T-helper 1 cell treated with Interleukin-12 subunit alpha and Interleukin-12 subunit beta and Interleukin-4 antibody, amounts not matched to agents 30 ng/mL and 1 ng/mL, for 36 hours (primary cell): ENCODE measurements at regions not wholly inside any gene's neighbourhood (a gene's known extent, or its start where the extent isn't known, plus 50 kb on each side); places are given as distances from the start of the nearest gene placed in this dataset.

ENCODE experiments used
- intact Hi-C: fragments of 100-400 bp; cut with micrococcal nuclease; formaldehyde crosslinking; loops from one replicate; pipeline ENCODE4 v1.15.1; 2024

- intact Hi-C loops, result no loop called here
Measured at GRCh38 chr7:18405726-18406125, 89.8 kb upstream of the HDAC9 start.

GRCh38 chr7:18407385-18407784, 88.2 kb upstream of the HDAC9 start:
- intact Hi-C loops, result no loop called here

GRCh38 chr7:18408461-18408860, 87.1 kb upstream of the HDAC9 start:
- intact Hi-C loops, result no loop called here

GRCh38 chr7:18408868-18409267, 86.7 kb upstream of the HDAC9 start:
- intact Hi-C loops, result no loop called here

- intact Hi-C loops, result no loop called here
Measured at GRCh38 chr7:18413447-18413846, 82.1 kb upstream of the HDAC9 start.

GRCh38 chr7:18414885-18415284, 80.7 kb upstream of the HDAC9 start:
- intact Hi-C loops, result no loop called here

GRCh38 chr7:18416988-18417387, 78.6 kb upstream of the HDAC9 start:
- intact Hi-C loops, result no loop called here

GRCh38 chr7:18419456-18419855, 76.1 kb upstream of the HDAC9 start:
- intact Hi-C loops, result no loop called here

- intact Hi-C loops, result no loop called here
Measured at GRCh38 chr7:18420108-18420507, 75.4 kb upstream of the HDAC9 start.

GRCh38 chr7:18420748-18421147, 74.8 kb upstream of the HDAC9 start:
- intact Hi-C loops, result no loop called here

GRCh38 chr7:18421297-18422002, 74.1 kb upstream of the HDAC9 start:
- intact Hi-C loops, result no loop called here

- intact Hi-C loops, result no loop called here
Measured at GRCh38 chr7:18425227-18425626, 70.3 kb upstream of the HDAC9 start.

- intact Hi-C loops, result no loop called here
Measured at GRCh38 chr7:18425838-18426445, 69.6 kb upstream of the HDAC9 start.

- intact Hi-C loops, result no loop called here
Measured at GRCh38 chr7:18426564-18427226, 68.9 kb upstream of the HDAC9 start.

- intact Hi-C loops, result no loop called here
Measured at GRCh38 chr7:18429547-18429946, 66.0 kb upstream of the HDAC9 start.

GRCh38 chr7:18430810-18431209, 64.7 kb upstream of the HDAC9 start:
- intact Hi-C loops, result loop anchor here (5.0 kb wide), 1 partner anchor 1764 kb away; no protein-coding TSS in a partner anchor

GRCh38 chr7:18434171-18434570, 61.4 kb upstream of the HDAC9 start:
- intact Hi-C loops, result loop anchor here (5.0 kb wide), 1 partner anchor 1767 kb away; no protein-coding TSS in a partner anchor

- intact Hi-C loops, result no loop called here
Measured at GRCh38 chr7:18437101-18437500, 58.4 kb upstream of the HDAC9 start.

GRCh38 chr7:18440934-18441333, 54.6 kb upstream of the HDAC9 start:
- intact Hi-C loops, result no loop called here

- intact Hi-C loops, result no loop called here
Measured at GRCh38 chr7:18444826-18445225, 50.7 kb upstream of the HDAC9 start.

- intact Hi-C loops, result no loop called here
Measured at GRCh38 chr7:18445483-18445882, 50.1 kb upstream of the HDAC9 start.
